Ascending aorta (tissue), 2 donors: ENCODE measurements at regions not wholly inside any gene's neighbourhood (a gene's known extent, or its start where the extent isn't known, plus 50 kb on each side); places are given as distances from the start of the nearest gene placed in this dataset.

Experiments
- DNase-seq, 2 donors: peaks; one replicate each; pipeline ENCODE4 v3.0.0-alpha.2; 2019; ENCODE audit warnings: low spot score in 2 of 2
- H3K27ac ChIP-seq, 2 donors: fragments of 200-600 bp; sonication (generic); one replicate each; pipeline ENCODE4 v1.5.1; 2016 to 2017; ENCODE audit warnings: mild to moderate bottlenecking in 1 of 2
- H3K27me3 ChIP-seq: fragments of 200-600 bp; sonication (generic); one replicate; pipeline ENCODE4 v1.5.1; 2017
- H3K36me3 ChIP-seq, 2 donors: fragments of 200-600 bp; sonication (generic); one replicate each; pipeline ENCODE4 v1.5.1; 2016
- H3K4me1 ChIP-seq, 2 donors: fragments of 200-600 bp; sonication (generic); one replicate each; pipeline ENCODE4 v1.5.1; 2016 to 2017; ENCODE audit warnings: mild to moderate bottlenecking in 1 of 2
- H3K4me3 ChIP-seq, 2 donors: fragments of 200-600 bp; sonication (generic); one replicate each; pipeline ENCODE4 v1.5.1; 2016 to 2017; ENCODE audit warnings: mild to moderate bottlenecking in 1 of 2
- H3K9me3 ChIP-seq, 2 donors: fragments of 200-600 bp; sonication (generic); one replicate each; pipeline ENCODE4 v1.5.1; 2016
- CTCF ChIP-seq, 3 experiments: fragments of 200-600 bp in 2 of 3; fragments of 450-650 bp in 1 of 3; sonication (generic) in 2 of 3; IDR thresholded peaks; one replicate each; pipeline ENCODE4 v1.5.1; 2016 to 2019; ENCODE audit warnings: antibody characterized with exemption in 3 of 3, mild to moderate bottlenecking in 1 of 3, moderate library complexity in 1 of 3
- intact Hi-C: fragments of 100-400 bp; cut with DNase I; formaldehyde crosslinking; loops from one replicate; pipeline ENCODE4 v1.15.1; 2023

DNA sequence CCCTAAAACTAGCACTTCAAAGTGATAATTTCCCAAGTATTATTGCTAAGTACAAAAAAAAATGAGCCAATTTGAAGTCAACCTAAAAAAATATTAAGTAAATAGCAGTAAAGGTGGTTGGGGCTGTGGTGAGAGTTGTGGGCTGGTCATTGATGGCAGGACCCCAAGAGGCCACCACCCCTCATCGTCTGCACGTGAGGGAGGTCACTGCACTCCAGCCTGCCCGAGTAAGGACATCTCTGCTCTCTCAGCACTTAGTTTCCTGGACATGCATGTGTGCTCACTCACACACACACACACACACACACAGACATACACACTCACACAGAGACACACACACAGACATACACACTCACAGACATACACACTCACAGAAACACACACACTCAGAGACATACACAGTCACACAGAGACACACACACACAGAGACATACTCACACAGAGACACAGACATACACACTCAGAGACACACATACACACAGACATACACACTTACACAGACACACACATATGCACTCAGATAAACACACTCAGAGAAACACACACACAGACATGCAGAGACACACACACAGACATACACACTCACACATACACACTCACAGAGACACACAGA lies 127.2 kb upstream of the SOX1 start:
- no peak for DNase-seq
- Histone ChIP-seq H3K36me3 (no peaks in the 10 kb centered on the region), H3K27ac (no peak overlapping the region), H3K9me3 (no peaks in the 10 kb centered on the region), H3K4me1 (no peaks in the 10 kb centered on the region), H3K27me3 (no peaks in the 10 kb centered on the region), H3K4me3 (no peak overlapping the region)
- no peak for TF ChIP-seq CTCF (IDR thresholded peaks at IDR 0.05)
- intact Hi-C loops, result no loop called here

- H3K9me3 ChIP-seq, result no peaks in the 10 kb centered on the region
- no peak overlapping the region for H3K27ac ChIP-seq
- no peaks in the 10 kb centered on the region for H3K4me1 ChIP-seq
- no peak for TF ChIP-seq CTCF (IDR thresholded peaks at IDR 0.05)
- DNase-seq, result no peak
- no peaks in the 10 kb centered on the region for H3K36me3 ChIP-seq
- no peak overlapping the region for H3K4me3 ChIP-seq
- intact Hi-C loops, result no loop called here
- H3K27me3 ChIP-seq, result no peaks in the 10 kb centered on the region
Observed at GRCh38 chr13:111940892-111941291, 126.1 kb upstream of the SOX1 start.

- Histone ChIP-seq H3K27ac (no peak overlapping the region), H3K4me1 (no peaks in the 10 kb centered on the region), H3K9me3 (no peaks in the 10 kb centered on the region), H3K4me3 (no peak overlapping the region), H3K27me3 (no peaks in the 10 kb centered on the region), H3K36me3 (no peaks in the 10 kb centered on the region)
- intact Hi-C loops, result no loop called here
- no peak for DNase-seq
- no peak for TF ChIP-seq CTCF (IDR thresholded peaks at IDR 0.05)
Observed at GRCh38 chr13:111941845-111942447, 125.0 kb upstream of the SOX1 start.

- Histone ChIP-seq H3K4me1 (no peaks in the 10 kb centered on the region), H3K9me3 (no peaks in the 10 kb centered on the region), H3K4me3 (no peak overlapping the region), H3K27me3 (no peaks in the 10 kb centered on the region), H3K27ac (no peak overlapping the region), H3K36me3 (no peaks in the 10 kb centered on the region)
- TF ChIP-seq CTCF (IDR thresholded peaks at IDR 0.05), result no peak
- intact Hi-C loops, result no loop called here
- DNase-seq, result no peak
Observed at GRCh38 chr13:111943229-111943795, 123.6 kb upstream of the SOX1 start.

DNA sequence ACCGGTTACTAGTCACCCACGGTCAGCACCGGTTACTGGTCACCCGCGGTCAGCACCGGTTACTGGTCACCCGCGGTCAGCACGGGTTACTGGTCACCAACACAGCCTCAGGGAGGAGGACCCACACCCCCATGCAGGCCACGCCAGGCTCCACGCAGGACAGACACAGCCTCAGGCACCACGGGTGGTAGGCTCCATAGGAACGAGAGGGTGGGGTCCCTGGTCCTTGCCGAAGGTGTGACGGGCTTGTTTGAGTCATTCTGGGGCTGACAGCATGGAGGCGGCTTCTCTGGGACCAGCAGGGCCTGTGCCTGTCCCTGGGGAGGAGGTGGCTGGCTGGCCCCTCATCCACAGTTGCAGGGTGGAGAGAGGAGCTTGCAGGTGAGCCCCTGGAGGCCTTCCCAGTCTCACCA lies 122.8 kb upstream of the SOX1 start:
- Histone ChIP-seq H3K27ac (no peak overlapping the region), H3K4me3 (no peak overlapping the region), H3K27me3 (no peaks in the 10 kb centered on the region), H3K36me3 (no peaks in the 10 kb centered on the region), H3K4me1 (no peaks in the 10 kb centered on the region), H3K9me3 (no peaks in the 10 kb centered on the region)
- intact Hi-C loops, result no loop called here
- TF ChIP-seq CTCF (IDR thresholded peaks at IDR 0.05), result no peak
- DNase-seq, result no peak
